Activated CD4-positive, alpha-beta T cell treated with anti-CD3 and anti-CD28 coated beads, Interleukin-2, Interleukin-4, amounts not matched to agents 100 ng/mL and 50 ng/mL, durations not matched to agents 16 hours and 8 hours (primary cell): ENCODE measurements at regions not wholly inside any gene's neighbourhood (a gene's known extent, or its start where the extent isn't known, plus 50 kb on each side); places are given as distances from the start of the nearest gene placed in this dataset.

Experiments used
- DNase-seq: peaks from one replicate; pipeline ENCODE4 v3.0.0-alpha.2; 2020; ENCODE audit warnings: low spot score

GRCh38 chrX:40485102-40485826, 95.5 kb upstream of the ATP6AP2 start:
- DNase-seq = no peak

GRCh38 chrX:40484408-40485091, 96.2 kb upstream of the ATP6AP2 start:
- DNase-seq = no peak

GRCh38 chrX:40483502-40483901, 97.3 kb upstream of the ATP6AP2 start:
- no peak for DNase-seq

GRCh38 chrX:40479777-40480318, 100.9 kb upstream of the ATP6AP2 start:
- no peak for DNase-seq

DNA sequence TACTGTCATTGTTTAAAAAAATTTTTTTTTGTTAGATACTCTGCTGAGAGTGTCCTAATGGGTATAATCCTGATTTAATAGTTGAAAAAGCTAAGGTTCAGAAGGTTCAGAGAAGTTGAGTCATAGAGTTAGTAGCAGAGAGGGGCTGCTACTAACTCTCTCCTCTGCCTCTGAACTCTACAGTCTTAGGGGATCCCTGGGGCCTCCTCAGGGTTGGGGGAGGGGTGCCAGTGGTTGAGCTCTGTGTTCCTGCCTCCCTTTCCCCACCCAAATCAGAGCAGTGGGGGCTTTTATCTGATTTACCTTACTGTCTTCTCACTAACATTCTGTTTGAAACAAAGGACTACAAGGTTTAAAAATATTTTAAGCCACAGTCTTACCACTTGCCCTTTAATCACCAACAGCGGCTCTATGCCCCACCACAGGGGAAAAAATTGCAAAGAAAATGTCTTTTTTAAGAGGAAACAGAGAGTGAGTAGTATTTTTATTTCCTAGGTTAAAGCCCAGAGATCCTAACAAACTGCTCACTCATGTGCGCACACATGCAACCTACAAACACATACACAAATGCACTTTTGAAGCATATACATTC, 102.2 kb upstream of the ATP6AP2 start:
- DNase-seq = no peak

DNA sequence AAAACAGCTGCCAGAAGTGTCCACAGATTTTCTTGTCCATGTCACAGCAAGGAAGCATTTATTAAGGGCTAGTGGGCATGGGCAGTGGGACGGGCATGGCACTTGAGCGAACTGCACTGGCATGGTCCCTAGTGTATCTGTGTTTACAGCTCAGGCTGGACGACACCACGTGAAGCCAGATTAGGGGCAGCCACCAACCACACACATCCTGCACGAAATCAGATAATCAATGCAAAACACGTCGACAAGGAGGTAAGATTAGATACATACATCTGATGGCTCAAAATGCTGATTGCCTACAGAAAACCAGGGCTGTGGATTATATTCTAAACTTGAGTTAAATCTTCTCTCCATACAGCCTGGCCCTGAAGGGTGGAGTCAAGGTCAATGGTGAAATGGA, 103.8 kb upstream of the ATP6AP2 start:
- no peak for DNase-seq

DNA sequence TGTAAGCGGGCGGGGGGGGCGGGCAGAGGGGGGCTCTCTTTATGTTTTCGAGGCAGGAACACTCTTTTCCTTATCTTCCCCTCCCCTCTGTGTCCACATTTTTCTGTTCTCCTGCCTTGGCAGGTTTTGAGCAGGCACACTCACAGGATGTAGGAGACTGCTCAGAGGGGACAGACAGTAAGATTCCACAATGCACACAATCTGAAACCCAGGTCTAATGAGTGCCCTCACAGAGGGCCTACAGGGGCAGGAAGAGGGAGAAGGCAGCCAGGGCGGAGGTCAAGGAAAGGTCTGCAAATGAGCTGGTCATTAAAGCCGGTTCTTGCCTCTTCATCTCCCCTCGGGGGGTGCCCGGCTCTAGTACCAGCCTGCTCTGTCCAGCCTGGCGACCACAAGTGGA, 106.1 kb upstream of the ATP6AP2 start:
- no peak for DNase-seq

- DNase-seq = no peak
Observed at GRCh38 chrX:40474205-40474626, 106.6 kb upstream of the ATP6AP2 start.

GRCh38 chrX:40473460-40474204, 107.1 kb upstream of the ATP6AP2 start:
- DNase-seq = no peak

GRCh38 chrX:40471965-40472648, 108.7 kb upstream of the ATP6AP2 start:
- no peak for DNase-seq

DNA sequence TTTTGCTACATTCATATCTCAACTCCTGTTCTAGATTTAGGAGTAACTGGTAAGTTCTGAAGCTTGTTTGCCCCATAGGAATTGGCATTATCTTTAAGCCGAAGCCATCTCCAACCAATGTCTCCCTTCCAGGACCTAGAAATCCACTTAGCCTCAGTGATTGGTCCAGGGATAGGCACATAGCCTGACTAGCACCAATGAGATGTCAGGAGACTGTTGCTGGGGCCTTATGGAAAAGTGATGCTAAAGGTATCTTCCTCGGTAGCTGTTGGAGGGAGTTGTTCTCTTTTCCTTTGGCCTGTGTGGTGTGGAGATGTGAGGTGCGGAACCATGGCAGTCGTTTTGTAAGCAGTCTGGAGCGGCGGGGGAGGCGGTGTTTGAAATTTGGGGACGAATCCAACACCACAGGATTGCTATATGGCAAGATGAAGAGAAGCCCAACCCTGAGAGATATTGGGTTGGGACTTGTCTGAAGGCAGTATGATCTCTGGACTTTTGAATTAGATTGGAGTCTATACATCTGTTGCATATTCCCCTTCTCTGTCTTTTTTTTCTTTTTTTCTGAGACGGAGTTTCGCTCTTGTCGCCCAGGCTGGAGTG, 109.8 kb upstream of the ATP6AP2 start:
- DNase-seq = no peak

DNA sequence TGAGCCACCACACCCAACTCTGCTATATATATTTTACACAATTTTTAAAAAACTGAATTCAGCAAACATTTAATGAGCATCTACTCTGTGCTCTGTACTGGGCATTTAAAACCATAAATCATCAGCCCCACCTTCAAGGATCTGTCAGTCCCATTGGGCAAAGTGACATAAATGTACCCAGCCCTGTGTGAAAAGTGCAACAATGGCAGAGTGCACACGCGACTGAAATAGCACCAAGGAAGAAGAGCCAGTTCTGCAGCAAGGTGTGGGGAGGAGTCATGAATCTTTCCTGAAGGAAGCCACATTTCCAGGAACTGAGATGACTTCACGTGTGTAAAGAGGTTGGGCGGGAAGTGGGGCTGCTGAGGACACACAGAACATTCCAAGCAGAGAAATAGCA, 111.5 kb upstream of the ATP6AP2 start:
- no peak for DNase-seq

DNA sequence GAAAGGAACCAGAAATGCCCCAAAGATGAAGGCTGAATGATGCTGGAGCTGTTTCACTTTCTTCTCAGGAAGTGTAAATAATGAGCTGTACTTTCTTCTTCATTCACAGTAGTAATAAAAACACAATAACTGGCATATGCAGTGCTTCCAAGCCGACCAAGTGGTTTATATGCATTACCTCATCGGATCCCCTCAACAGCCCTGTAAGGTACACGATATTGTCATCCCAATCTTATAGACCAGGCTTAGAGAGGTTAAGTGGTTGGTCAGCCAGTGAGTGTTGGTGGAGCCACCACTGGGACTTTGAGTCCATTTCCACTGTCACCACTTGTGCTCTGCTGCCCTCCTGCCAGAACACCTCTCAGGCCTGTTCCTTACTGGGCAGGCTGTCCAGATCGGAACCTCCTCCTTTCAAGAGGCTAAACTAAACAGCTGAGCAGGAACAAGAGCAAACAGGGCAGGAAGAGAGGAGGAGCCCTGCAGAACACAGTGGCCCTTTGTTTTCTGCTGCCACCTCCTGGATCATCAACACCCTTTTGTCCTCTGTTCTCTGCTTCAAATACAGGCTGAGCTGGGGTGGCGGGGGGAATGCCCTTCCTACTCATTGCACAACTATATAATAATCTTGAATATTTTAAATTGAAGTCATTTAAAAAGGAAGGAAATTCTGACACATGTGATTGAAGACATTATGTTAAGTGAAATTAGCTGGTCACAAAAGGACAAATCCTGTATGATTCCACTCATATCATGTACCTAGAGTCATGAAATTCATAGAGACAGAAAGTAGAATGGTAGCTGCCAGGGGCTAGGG, 112.5 kb upstream of the ATP6AP2 start:
- DNase-seq = peak; percentile 43

DNA sequence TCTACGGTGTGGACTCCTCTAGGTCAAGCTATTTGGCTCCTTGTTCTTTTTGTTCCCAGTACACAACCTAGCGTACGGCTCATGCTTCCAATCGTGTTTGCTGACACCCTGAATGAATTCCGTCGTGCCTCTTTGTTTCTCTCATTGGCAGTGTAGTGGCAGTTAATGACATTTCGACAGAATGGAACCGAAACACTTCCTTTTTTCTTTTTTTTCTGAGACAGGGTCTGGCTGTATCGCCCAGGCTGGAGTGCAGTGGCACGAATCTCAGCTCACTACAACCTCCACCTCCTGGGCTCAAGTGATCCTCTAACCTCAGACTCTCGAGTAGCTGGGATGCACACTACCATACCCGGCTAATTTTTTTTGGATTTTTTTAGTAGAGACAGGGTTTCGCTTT, 113.3 kb upstream of the ATP6AP2 start:
- no peak for DNase-seq

DNA sequence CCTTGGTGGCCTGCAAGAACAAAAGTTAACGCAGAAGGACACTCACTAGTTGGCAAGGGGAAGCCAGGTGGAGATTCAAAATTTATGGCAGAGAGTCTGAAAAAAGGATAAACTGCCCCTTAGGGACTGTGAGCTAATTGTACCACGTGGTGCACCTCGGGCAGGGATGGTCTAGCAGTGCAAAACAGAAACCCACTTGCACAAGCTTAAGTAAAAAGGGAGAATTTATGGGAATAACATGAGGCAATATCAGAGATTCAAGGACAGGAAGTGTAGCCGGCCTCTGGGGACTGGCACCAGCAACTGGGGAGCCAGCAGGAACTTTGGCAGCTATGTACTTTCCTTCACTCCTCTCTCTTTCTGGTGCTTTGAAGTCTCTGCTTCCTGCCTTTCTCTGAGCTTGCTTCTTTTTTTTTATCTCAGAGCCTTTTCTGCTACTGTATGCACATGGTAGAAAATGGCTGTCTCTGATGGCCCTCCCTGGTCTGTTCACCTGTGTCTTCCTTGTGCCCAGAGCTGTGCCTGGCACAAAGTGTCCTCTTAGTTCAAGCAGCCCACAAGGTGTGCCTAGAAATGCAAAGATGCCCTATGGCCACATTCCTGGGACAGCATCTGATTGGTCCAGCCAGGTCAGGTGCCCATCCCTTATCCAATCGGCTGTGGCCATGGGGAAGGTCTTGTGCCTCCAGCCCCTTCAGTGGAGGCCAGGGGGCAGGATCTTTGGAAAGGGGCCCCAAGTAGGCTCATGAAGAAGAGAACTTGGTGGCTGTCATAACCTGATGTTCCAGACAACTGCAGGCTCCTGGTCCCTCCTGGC, 114.8 kb upstream of the ATP6AP2 start:
- DNase-seq = no peak

GRCh38 chrX:40462795-40463194, 118.0 kb upstream of the ATP6AP2 start:
- DNase-seq = no peak

- no peak for DNase-seq
Observed at GRCh38 chrX:40460926-40461325, 119.8 kb upstream of the ATP6AP2 start.

- no peak for DNase-seq
Observed at GRCh38 chrX:40459571-40460158, 121.1 kb upstream of the ATP6AP2 start.

DNA sequence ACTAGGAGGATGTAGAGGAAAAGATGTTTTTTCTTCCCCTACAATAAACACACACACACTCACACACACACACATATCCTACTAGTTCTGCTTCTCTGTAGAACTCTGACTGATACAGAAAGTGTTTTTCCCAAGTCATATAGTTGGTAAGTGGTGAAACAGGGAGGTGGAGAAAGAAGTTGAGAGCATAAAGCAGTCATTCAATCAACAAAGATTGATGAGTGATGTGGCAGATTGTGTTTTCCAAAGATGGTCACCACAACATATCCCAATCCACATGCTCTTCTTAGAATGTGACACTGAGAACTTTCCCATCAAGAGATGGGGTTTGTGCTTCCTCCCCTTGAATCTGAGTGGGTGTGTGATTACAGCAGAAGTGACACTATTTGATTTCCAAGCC, 123.4 kb upstream of the ATP6AP2 start:
- no peak for DNase-seq
